Mucosa of gallbladder (tissue), 1 donor: ENCODE measurements at regions not wholly inside any gene's neighbourhood (a gene's known extent, or its start where the extent isn't known, plus 50 kb on each side); places are given as distances from the start of the nearest gene placed in this dataset.
"Not testable (repeated sequence)": the region's sequence is repeated elsewhere in the genome, so short reads cannot be mapped to it uniquely, and the experiment has no call there.

ENCODE experiments used
- DNase-seq: peaks from one replicate; pipeline ENCODE4 v3.0.0-alpha.2; 2020; ENCODE audit warnings: low spot score
- donor health status: DM: no; HTN: no; CAD: no.

- DNase-seq: no peak
These were observed 476.9 kb downstream of the NR2F2 start for GRCh38 chr15:96807361-96807760.

DNA sequence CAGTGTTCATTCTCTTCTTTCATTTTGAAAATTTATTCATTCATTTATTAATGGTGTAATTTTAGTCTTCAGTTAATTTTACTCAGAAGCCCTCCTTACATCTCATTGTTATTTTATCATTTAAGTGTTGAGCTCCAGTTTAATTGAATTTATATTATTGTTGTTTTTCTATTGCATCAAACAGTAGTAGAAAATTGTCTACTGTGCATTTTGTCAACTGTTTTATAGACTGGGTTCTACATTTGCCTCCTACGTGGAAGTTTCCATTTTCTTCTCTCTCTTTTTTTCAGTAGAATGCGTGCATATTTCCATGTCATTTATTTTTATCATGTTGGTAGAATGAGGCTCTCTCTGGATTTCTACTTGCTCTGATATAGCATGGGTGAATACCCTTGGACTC, 487.4 kb downstream of the NR2F2 start:
- DNase-seq: no peak

- no peak for DNase-seq
These were observed 488.4 kb downstream of the NR2F2 start for GRCh38 chr15:96818861-96819260.

- DNase-seq: no peak
These were observed 497.5 kb downstream of the NR2F2 start for GRCh38 chr15:96827981-96828380.

- DNase-seq: no peak
These were observed 506.9 kb downstream of the NR2F2 start for GRCh38 chr15:96837241-96837970.

GRCh38 chr15:96838081-96838480, 507.6 kb downstream of the NR2F2 start:
- no peak for DNase-seq

DNA sequence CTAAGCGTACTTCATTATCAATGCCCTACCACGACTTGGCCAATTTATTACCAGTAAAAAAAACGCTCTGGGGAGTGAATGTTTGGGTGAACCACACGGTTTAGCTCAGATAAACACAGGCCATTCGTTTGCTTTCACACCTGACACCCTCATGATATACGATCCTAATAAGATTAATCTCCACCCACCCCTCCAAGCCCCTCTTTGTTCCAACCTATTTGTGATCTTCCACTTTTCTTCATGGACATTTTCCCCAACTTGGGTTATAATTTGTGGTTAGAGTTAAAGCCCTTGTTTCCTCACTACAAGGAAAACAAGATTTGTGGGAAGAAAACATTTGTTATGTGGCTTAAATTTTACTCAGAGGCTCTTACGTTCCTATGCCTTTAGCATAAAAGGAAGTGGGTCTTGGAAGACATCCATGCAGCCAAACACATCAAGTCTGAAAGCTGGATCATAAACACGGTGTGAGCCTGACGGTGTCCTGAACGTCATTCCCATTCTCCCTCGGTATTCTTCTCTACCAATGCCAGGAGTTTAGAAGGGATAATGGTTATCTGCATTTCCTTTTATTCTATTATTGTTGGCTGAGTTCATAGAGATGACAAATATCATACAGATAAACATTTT, 518.9 kb downstream of the NR2F2 start:
- no peak for DNase-seq

GRCh38 chr15:96851613-96852012, 521.1 kb downstream of the NR2F2 start:
- DNase-seq: no peak

GRCh38 chr15:96858694-96859093, 528.2 kb downstream of the NR2F2 start:
- no peak for DNase-seq

DNA sequence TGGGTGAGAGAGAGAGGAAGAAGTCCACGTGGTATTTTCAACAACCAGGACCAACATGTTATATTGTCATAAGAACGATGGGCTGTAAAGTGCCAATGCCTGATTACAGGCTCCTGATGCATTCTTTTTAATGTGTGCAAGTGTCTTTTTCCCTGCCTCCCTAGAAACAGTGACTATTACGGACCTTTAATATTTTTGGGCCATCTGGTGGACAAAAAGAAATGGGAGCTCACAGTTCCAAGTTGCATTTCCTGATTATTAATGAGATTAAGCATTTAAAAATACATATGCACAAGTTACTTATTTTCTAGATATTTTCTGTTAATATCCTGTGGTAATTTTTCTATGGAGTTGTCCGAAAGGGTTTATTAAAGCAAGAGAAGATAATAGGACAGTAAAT, 530.2 kb downstream of the NR2F2 start:
- DNase-seq: no peak

GRCh38 chr15:96867992-96868391, 537.5 kb downstream of the NR2F2 start:
- no peak for DNase-seq

GRCh38 chr15:96869122-96869521, 538.6 kb downstream of the NR2F2 start:
- no peak for DNase-seq

DNA sequence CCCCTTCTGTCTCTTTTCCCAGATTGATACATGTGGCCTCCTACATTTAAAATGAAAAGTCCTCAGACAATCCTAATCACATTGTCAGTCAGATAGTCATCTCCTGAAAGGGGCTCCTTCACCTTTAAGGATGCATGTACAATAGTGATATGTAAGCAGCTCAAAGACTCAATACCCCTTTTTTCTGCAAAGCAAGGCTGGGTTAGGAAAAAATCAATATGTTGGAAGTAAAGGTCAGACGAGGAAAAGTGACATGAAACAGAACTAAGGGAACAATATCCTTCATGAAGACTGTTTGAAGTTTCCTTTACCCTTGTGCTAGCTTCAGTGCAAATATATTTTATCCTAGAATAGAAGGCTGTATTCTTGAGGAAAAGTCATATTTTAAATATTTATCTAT, 539.3 kb downstream of the NR2F2 start:
- DNase-seq: no peak

- no peak for DNase-seq
These were observed 540.1 kb downstream of the NR2F2 start for GRCh38 chr15:96870580-96870979.

DNA sequence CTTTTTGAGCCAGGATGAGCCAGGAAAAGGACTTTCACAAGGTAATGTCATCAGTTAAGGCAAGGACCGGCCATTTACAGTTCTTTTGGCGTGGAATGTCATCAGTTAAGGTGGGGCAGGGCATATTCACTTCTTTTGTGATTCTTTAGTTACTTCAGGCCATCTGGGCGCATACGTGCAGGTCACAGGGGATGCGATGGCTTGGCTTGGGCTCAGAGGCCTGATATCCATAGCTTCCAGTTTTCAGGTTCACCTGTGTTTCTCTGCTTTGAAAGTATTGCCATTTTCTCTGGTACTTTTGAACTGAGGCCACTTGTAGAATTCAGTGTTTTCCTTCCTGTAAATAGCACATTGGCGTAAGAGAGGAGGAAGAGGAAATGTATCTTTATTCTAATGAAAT, 546.9 kb downstream of the NR2F2 start:
- DNase-seq: not testable (repeated sequence)

- DNase-seq: no peak
These were observed 547.6 kb downstream of the NR2F2 start for GRCh38 chr15:96878129-96878528.

DNA sequence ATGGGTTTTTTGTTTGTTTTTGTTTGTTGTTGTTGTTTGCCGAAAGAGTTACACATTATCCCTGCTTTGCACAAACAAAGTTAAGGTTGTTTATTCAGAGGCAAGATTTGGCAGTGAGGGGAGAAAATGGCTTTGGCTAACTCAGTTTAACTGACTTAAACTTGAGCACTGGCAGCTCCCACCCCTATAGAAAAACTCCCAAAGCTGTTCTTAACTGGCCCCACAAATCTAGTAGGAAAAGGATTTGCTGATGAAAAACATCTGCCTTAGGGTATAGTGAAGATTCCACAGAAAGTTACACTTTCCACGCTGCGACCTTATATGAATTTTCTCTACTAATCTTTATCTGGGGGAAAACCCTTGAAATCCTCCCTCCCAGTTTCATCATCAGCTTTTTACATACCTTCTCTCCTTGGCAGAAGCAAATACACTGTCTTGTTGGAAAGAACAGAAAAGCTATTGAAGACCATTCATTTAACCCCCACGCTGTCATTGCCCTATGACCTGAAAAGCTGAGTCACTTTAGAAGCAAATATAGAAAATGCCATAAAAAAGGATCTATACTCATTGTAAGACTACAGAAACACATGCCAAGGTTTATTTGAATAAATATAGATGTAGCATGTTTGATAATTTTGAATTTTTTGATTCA, 551.7 kb downstream of the NR2F2 start:
- DNase-seq: no peak

GRCh38 chr15:96887730-96888129, 557.2 kb downstream of the NR2F2 start:
- DNase-seq: no peak

GRCh38 chr15:96888764-96889163, 558.3 kb downstream of the NR2F2 start:
- no peak for DNase-seq

GRCh38 chr15:96889734-96890480, 559.4 kb downstream of the NR2F2 start:
- DNase-seq: no peak

- DNase-seq: no peak
These were observed 560.5 kb downstream of the NR2F2 start for GRCh38 chr15:96891046-96891445.

DNA sequence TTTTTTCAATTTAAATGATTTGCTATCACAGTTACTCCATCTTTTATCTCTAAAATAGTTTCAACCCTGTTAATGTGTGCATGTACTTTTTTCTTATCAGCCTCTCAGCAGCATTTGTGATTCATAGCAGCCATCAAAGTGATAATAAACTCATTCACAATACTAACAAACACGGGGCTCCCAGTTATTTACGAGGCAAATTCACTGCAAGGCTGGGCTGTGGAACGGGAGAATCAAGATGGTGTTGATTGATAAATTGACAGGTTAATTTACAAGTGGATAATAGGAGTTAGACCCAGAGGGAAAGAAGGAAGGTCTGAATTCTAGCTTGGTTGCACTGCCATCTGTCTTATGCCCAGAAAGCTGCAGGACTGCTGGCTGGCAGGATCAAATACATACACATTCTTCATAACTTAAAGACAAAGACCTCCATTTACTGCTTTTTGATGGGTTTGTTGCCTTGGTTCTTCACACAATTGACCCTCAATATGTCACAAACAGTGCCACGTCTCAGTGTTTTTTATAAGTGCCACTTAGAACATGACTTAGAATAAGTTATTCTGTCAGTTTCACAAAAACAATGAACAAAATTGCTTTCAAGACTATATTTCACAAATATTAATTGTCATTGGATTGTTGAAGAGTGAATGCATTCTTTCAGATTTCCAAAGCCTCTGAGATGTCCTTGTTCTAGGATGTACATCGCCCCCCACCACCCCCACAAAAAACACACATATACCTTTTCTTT, 562.8 kb downstream of the NR2F2 start:
- peak; percentile 34 for DNase-seq
